Esophagus muscularis mucosa (tissue), 4 donors: ENCODE measurements at regions not wholly inside any gene's neighbourhood (a gene's known extent, or its start where the extent isn't known, plus 50 kb on each side); places are given as distances from the start of the nearest gene placed in this dataset.

Experiments
- EP300 ChIP-seq: sonication (generic); formaldehyde crosslinking; IDR thresholded peaks from one replicate; pipeline ENCODE4 v1.6.1; 2017; ENCODE audit warnings: antibody characterized with exemption
- POLR2A ChIP-seq: fragments of 450-650 bp; IDR thresholded peaks from one replicate; pipeline ENCODE4 v1.6.1; 2017; ENCODE audit warnings: antibody characterized with exemption, moderate library complexity, mild to moderate bottlenecking, low read depth
- POLR2AphosphoS5 ChIP-seq, 2 donors: sonication (generic); formaldehyde crosslinking; IDR thresholded peaks; one replicate each; pipeline ENCODE4 v1.6.1; 2017; ENCODE audit warnings: antibody characterized with exemption in 2 of 2
- TF ChIP-seq, protein P1 (sequence below), 3 experiments: fragments of 200-600 bp in 2 of 3; fragments of 450-650 bp in 1 of 3; sonication (generic) in 2 of 3; IDR thresholded peaks; one replicate each; pipeline ENCODE4 v1.5.1; 2017 to 2019; ENCODE audit warnings: antibody characterized with exemption in 3 of 3, mild to moderate bottlenecking in 2 of 3, moderate library complexity in 1 of 3

GRCh38 chr7:12089951-12090756 is 120.9 kb upstream of the TMEM106B start:
- TF ChIP-seq POLR2A (no peak), POLR2AphosphoS5 (IDR thresholded peaks at IDR 0.05) (no peak), EP300 (no peak)
- TF ChIP-seq, protein P1, sequence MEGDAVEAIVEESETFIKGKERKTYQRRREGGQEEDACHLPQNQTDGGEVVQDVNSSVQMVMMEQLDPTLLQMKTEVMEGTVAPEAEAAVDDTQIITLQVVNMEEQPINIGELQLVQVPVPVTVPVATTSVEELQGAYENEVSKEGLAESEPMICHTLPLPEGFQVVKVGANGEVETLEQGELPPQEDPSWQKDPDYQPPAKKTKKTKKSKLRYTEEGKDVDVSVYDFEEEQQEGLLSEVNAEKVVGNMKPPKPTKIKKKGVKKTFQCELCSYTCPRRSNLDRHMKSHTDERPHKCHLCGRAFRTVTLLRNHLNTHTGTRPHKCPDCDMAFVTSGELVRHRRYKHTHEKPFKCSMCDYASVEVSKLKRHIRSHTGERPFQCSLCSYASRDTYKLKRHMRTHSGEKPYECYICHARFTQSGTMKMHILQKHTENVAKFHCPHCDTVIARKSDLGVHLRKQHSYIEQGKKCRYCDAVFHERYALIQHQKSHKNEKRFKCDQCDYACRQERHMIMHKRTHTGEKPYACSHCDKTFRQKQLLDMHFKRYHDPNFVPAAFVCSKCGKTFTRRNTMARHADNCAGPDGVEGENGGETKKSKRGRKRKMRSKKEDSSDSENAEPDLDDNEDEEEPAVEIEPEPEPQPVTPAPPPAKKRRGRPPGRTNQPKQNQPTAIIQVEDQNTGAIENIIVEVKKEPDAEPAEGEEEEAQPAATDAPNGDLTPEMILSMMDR (IDR thresholded peaks at IDR 0.05), result no peak
